ENCODE measurements at regions not wholly inside any gene's neighbourhood (a gene's known extent, or its start where the extent isn't known, plus 50 kb on each side); places are given as distances from the start of the nearest gene placed in this dataset.

DNA sequence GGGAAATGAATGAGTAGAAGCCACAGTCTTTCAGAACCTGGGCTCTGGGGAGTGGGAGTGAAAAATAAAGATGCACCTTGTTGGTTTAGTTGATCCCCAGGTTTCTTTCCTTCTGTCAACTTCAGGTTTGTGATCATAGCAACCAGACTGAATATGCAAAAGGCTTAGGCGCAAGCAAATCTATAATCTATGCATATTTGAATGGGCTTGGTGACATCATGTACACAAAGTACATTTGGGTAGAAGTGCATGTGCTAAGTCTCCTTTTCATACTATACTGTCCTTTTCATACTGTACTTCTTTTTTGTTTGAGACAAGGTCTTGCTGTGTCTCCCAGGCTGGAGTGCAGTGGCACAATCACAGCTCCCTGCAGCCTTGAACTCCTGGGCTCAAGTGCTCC, 132.4 kb upstream of the C2CD4B start:
- H4K20me1 ChIP-seq (ENCODE audit: insufficient read depth) = no peaks in the 10 kb centered on the region
- no peaks in the 10 kb centered on the region for H3K79me2 ChIP-seq (replicated peaks; ENCODE audit: insufficient read depth, low read length)
- no peak overlapping the region for H2AFZ ChIP-seq (ENCODE audit: low read depth, low read length)
- no peak for TF ChIP-seq POLR2AphosphoS5 (IDR thresholded peaks at IDR 0.05)
- TF ChIP-seq SMC3 (conservative IDR thresholded peaks at IDR 0.05; ENCODE audit: poor library complexity) = no peak
- no peak for TF ChIP-seq MXI1 (conservative IDR thresholded peaks at IDR 0.05; ENCODE audit: poor library complexity, severe bottlenecking)
- TF ChIP-seq EP300 (conservative IDR thresholded peaks at IDR 0.05; ENCODE audit: poor library complexity, severe bottlenecking) = no peak
- no peak for TF ChIP-seq RAD21 (conservative IDR thresholded peaks at IDR 0.05)
- TF ChIP-seq, protein P1, sequence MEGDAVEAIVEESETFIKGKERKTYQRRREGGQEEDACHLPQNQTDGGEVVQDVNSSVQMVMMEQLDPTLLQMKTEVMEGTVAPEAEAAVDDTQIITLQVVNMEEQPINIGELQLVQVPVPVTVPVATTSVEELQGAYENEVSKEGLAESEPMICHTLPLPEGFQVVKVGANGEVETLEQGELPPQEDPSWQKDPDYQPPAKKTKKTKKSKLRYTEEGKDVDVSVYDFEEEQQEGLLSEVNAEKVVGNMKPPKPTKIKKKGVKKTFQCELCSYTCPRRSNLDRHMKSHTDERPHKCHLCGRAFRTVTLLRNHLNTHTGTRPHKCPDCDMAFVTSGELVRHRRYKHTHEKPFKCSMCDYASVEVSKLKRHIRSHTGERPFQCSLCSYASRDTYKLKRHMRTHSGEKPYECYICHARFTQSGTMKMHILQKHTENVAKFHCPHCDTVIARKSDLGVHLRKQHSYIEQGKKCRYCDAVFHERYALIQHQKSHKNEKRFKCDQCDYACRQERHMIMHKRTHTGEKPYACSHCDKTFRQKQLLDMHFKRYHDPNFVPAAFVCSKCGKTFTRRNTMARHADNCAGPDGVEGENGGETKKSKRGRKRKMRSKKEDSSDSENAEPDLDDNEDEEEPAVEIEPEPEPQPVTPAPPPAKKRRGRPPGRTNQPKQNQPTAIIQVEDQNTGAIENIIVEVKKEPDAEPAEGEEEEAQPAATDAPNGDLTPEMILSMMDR (IDR thresholded peaks at IDR 0.05; ENCODE audit: poor library complexity, severe bottlenecking) = no peak
- TF ChIP-seq TAF1 (IDR thresholded peaks at IDR 0.05; ENCODE audit: low read depth) = no peak
- TF ChIP-seq EZH2 (IDR thresholded peaks at IDR 0.05; ENCODE audit: borderline replicate concordance, insufficient read depth, low read length, poor library complexity, severe bottlenecking) = no peak
- TF ChIP-seq, protein P2, sequence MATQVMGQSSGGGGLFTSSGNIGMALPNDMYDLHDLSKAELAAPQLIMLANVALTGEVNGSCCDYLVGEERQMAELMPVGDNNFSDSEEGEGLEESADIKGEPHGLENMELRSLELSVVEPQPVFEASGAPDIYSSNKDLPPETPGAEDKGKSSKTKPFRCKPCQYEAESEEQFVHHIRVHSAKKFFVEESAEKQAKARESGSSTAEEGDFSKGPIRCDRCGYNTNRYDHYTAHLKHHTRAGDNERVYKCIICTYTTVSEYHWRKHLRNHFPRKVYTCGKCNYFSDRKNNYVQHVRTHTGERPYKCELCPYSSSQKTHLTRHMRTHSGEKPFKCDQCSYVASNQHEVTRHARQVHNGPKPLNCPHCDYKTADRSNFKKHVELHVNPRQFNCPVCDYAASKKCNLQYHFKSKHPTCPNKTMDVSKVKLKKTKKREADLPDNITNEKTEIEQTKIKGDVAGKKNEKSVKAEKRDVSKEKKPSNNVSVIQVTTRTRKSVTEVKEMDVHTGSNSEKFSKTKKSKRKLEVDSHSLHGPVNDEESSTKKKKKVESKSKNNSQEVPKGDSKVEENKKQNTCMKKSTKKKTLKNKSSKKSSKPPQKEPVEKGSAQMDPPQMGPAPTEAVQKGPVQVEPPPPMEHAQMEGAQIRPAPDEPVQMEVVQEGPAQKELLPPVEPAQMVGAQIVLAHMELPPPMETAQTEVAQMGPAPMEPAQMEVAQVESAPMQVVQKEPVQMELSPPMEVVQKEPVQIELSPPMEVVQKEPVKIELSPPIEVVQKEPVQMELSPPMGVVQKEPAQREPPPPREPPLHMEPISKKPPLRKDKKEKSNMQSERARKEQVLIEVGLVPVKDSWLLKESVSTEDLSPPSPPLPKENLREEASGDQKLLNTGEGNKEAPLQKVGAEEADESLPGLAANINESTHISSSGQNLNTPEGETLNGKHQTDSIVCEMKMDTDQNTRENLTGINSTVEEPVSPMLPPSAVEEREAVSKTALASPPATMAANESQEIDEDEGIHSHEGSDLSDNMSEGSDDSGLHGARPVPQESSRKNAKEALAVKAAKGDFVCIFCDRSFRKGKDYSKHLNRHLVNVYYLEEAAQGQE (IDR thresholded peaks at IDR 0.05; ENCODE audit: borderline replicate concordance) = no peak
- H3K27ac ChIP-seq (ENCODE audit: low read length) = no peak overlapping the region
- H3K4me2 ChIP-seq (ENCODE audit: low read length) = no peak overlapping the region
- no peak overlapping the region for H3K9ac ChIP-seq (ENCODE audit: low read length)
- no peaks in the 10 kb centered on the region for H3F3A ChIP-seq (ENCODE audit: insufficient read depth, low read length, poor library complexity, severe bottlenecking)
- no peaks in the 10 kb centered on the region for H3K36me3 ChIP-seq (ENCODE audit: insufficient read depth, low read length)
- H3K27me3 ChIP-seq (ENCODE audit: insufficient read depth, low read depth, low read length) = no peaks in the 10 kb centered on the region
- no peaks in the 10 kb centered on the region for H3K9me2 ChIP-seq (ENCODE audit: insufficient read depth, low read length)
- no peak overlapping the region for H3K4me3 ChIP-seq (ENCODE audit: low read length)
- H3K9me3 ChIP-seq (ENCODE audit: low read length) = no peaks in the 10 kb centered on the region

DNA sequence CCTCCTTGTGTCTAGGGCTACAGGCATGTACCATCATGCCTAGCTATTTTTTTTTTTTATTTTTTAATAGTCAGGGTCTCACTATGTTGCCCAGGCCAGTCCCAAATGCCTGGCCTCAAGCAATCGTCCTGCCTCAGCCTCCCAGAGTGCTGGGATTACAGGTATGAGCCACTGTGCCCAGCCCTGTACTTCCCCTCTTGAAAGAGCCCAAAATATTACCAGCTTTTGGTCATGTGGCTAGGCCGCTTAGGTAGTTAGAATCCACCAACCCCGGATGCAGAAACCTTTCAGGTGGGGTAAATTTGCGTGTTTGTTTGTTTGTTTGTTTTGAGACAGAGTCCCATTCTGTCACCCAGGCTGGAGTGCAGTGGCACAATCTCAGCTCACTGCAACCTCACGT, 132.8 kb upstream of the C2CD4B start:
- TF ChIP-seq TAF1 (IDR thresholded peaks at IDR 0.05; ENCODE audit: low read depth) (no peak), EZH2 (IDR thresholded peaks at IDR 0.05; ENCODE audit: borderline replicate concordance, insufficient read depth, low read length, poor library complexity, severe bottlenecking) (no peak), EP300 (conservative IDR thresholded peaks at IDR 0.05; ENCODE audit: poor library complexity, severe bottlenecking) (no peak), RAD21 (conservative IDR thresholded peaks at IDR 0.05) (no peak), SMC3 (conservative IDR thresholded peaks at IDR 0.05; ENCODE audit: poor library complexity) (no peak), MXI1 (conservative IDR thresholded peaks at IDR 0.05; ENCODE audit: poor library complexity, severe bottlenecking) (no peak), POLR2AphosphoS5 (IDR thresholded peaks at IDR 0.05) (no peak)
- TF ChIP-seq, protein P1 (IDR thresholded peaks at IDR 0.05; ENCODE audit: poor library complexity, severe bottlenecking) = no peak
- TF ChIP-seq, protein P2 (IDR thresholded peaks at IDR 0.05; ENCODE audit: borderline replicate concordance) = no peak
- Histone ChIP-seq H3K4me3 (ENCODE audit: low read length) (no peak overlapping the region), H4K20me1 (ENCODE audit: insufficient read depth) (no peaks in the 10 kb centered on the region), H3K36me3 (ENCODE audit: insufficient read depth, low read length) (no peaks in the 10 kb centered on the region), H2AFZ (ENCODE audit: low read depth, low read length) (no peak overlapping the region), H3K9ac (ENCODE audit: low read length) (no peak overlapping the region), H3F3A (ENCODE audit: insufficient read depth, low read length, poor library complexity, severe bottlenecking) (no peaks in the 10 kb centered on the region), H3K79me2 (replicated peaks; ENCODE audit: insufficient read depth, low read length) (no peaks in the 10 kb centered on the region), H3K27ac (ENCODE audit: low read length) (no peak overlapping the region), H3K27me3 (ENCODE audit: insufficient read depth, low read depth, low read length) (no peaks in the 10 kb centered on the region), H3K4me2 (ENCODE audit: low read length) (no peak overlapping the region), H3K9me2 (ENCODE audit: insufficient read depth, low read length) (no peaks in the 10 kb centered on the region), H3K9me3 (ENCODE audit: low read length) (no peaks in the 10 kb centered on the region)
